ENCODE measurements at regions not wholly inside any gene's neighbourhood (a gene's known extent, or its start where the extent isn't known, plus 50 kb on each side); places are given as distances from the start of the nearest gene placed in this dataset.

- WGBS: 86% methylated on average over 2 of the region's 2 CpGs
- H3K4me1 ChIP-seq: peaks cover 3 to 42% (median 32%) of the 10 kb centered on the region in 4 donors
- no peak for TF ChIP-seq POLR2A (IDR thresholded peaks at IDR 0.05; ENCODE audit: low read depth)
- TF ChIP-seq POLR2AphosphoS5 (IDR thresholded peaks at IDR 0.05): no peak
- no peak for TF ChIP-seq CTCF (IDR thresholded peaks at IDR 0.05)
- no peak for TF ChIP-seq EP300 (IDR thresholded peaks at IDR 0.05)
- no peak overlapping the region for H3K27ac ChIP-seq (replicated peaks in 1 of 4)
- H3K9me3 ChIP-seq: no peaks in the 10 kb centered on the region
- no peaks in the 10 kb centered on the region for H3K36me3 ChIP-seq
- no peak overlapping the region for H3K4me3 ChIP-seq
- H3K27me3 ChIP-seq: no peaks in the 10 kb centered on the region
- intact Hi-C loops (cut with DNase I): no loop called here
- no peak for DNase-seq (ENCODE audit: extremely low spot score)
Measured at GRCh38 chr14:71486279-71486678, 445.9 kb upstream of the RGS6 start.

GRCh38 chr14:71487449-71487848, 444.8 kb upstream of the RGS6 start:
- Histone ChIP-seq H3K4me3 (no peak overlapping the region), H3K27me3 (no peaks in the 10 kb centered on the region), H3K9me3 (no peaks in the 10 kb centered on the region), H3K36me3 (no peaks in the 10 kb centered on the region), H3K4me1 (peaks cover 3 to 51% (median 43%) of the 10 kb centered on the region in 4 donors), H3K27ac (replicated peaks in 1 of 4) (no peak overlapping the region)
- TF ChIP-seq POLR2A (IDR thresholded peaks at IDR 0.05; ENCODE audit: low read depth) (no peak), EP300 (IDR thresholded peaks at IDR 0.05) (no peak), CTCF (IDR thresholded peaks at IDR 0.05) (no peak), POLR2AphosphoS5 (IDR thresholded peaks at IDR 0.05) (no peak)
- intact Hi-C loops (cut with DNase I): no loop called here
- no peak for DNase-seq (ENCODE audit: extremely low spot score)

- no peak for DNase-seq (ENCODE audit: extremely low spot score)
- TF ChIP-seq POLR2A (IDR thresholded peaks at IDR 0.05; ENCODE audit: low read depth): no peak
- TF ChIP-seq EP300 (IDR thresholded peaks at IDR 0.05): no peak
- no peak for TF ChIP-seq CTCF (IDR thresholded peaks at IDR 0.05)
- TF ChIP-seq POLR2AphosphoS5 (IDR thresholded peaks at IDR 0.05): no peak
- Histone ChIP-seq H3K27ac (replicated peaks in 1 of 4) (no peak overlapping the region), H3K9me3 (no peaks in the 10 kb centered on the region), H3K27me3 (no peaks in the 10 kb centered on the region), H3K4me3 (no peak overlapping the region), H3K4me1 (peaks cover 3 to 56% (median 48%) of the 10 kb centered on the region in 4 donors), H3K36me3 (no peaks in the 10 kb centered on the region)
- WGBS: 61% methylated on average over 2 of the region's 2 CpGs
- intact Hi-C loops (cut with DNase I): no loop called here
Measured at GRCh38 chr14:71487941-71488340, 444.3 kb upstream of the RGS6 start.

- H3K36me3 ChIP-seq: no peaks in the 10 kb centered on the region
- H3K4me3 ChIP-seq: no peak overlapping the region
- H3K27ac ChIP-seq (replicated peaks in 1 of 4): peak overlapping the region in 2 of 4 donors; percentile 11 to 30
- 56% methylated on average over 4 of the region's 4 CpGs for WGBS
- intact Hi-C loops (cut with DNase I): no loop called here
- TF ChIP-seq EP300 (IDR thresholded peaks at IDR 0.05): no peak
- TF ChIP-seq CTCF (IDR thresholded peaks at IDR 0.05): no peak
- no peak for TF ChIP-seq POLR2AphosphoS5 (IDR thresholded peaks at IDR 0.05)
- TF ChIP-seq POLR2A (IDR thresholded peaks at IDR 0.05; ENCODE audit: low read depth): no peak
- peaks cover 3 to 59% (median 50%) of the 10 kb centered on the region in 4 donors for H3K4me1 ChIP-seq
- H3K9me3 ChIP-seq: no peaks in the 10 kb centered on the region
- DNase-seq (ENCODE audit: extremely low spot score): no peak
- H3K27me3 ChIP-seq: no peaks in the 10 kb centered on the region
Measured at GRCh38 chr14:71488703-71489191, 443.5 kb upstream of the RGS6 start.

GRCh38 chr14:71489742-71490141, 442.5 kb upstream of the RGS6 start:
- no peak for TF ChIP-seq POLR2AphosphoS5 (IDR thresholded peaks at IDR 0.05)
- TF ChIP-seq POLR2A (IDR thresholded peaks at IDR 0.05; ENCODE audit: low read depth): no peak
- TF ChIP-seq EP300 (IDR thresholded peaks at IDR 0.05): no peak
- no peak for TF ChIP-seq CTCF (IDR thresholded peaks at IDR 0.05)
- no peak overlapping the region for H3K27ac ChIP-seq (replicated peaks in 1 of 4)
- WGBS: 95% methylated on average over 3 of the region's 3 CpGs
- no peaks in the 10 kb centered on the region for H3K36me3 ChIP-seq
- no peak for DNase-seq (ENCODE audit: extremely low spot score)
- H3K4me3 ChIP-seq: no peak overlapping the region
- peaks cover 3 to 56% (median 49%) of the 10 kb centered on the region in 4 donors for H3K4me1 ChIP-seq
- intact Hi-C loops (cut with DNase I): no loop called here
- H3K27me3 ChIP-seq: no peaks in the 10 kb centered on the region
- no peaks in the 10 kb centered on the region for H3K9me3 ChIP-seq

Measured in esophagus muscularis mucosa (tissue), 4 donors.